ENCODE measurements at regions not wholly inside any gene's neighbourhood (a gene's known extent, or its start where the extent isn't known, plus 50 kb on each side); places are given as distances from the start of the nearest gene placed in this dataset.
A peak's percentile ranks its signal among the peaks of the same experiment; 100 is the strongest.

DNA sequence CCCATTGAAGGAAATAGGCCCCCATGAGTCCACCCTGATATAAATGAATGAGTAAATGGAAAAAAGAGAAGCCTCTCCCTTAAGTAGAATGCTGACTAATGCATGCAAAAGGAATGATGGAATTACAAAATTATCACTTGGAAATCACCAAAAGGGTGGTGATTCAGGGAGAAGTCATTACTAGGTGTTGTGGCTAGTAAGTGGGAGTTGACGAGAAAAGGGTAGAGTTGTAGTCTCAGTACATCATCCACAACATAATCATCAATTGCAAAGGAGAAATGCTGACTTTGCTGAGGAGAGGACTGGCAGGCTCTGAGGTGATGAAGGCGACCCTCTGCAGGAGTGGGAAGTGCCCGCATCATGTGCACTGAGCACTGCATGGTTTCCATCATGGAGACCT lies 201.5 kb upstream of the S1PR3 start:
- POLR2A ChIA-PET = no interaction called here
- Histone ChIP-seq H3K4me1 (ENCODE audit: control extremely low read depth in 1 of 4, control insufficient read depth in 4 of 4, insufficient read depth in 4 of 4, low read length in 3 of 4) (peaks cover 0 to 6% (median 4%) of the 10 kb centered on the region in 4 experiments), H3K27me3 (replicated peaks in 2 of 5; ENCODE audit: control insufficient read depth in 4 of 5, insufficient read depth in 5 of 5, low read length in 4 of 5) (peaks cover 0 to 73% (median 10%) of the 10 kb centered on the region in 5 experiments), H3K4me3 (ENCODE audit: control insufficient read depth in 1 of 7, extremely low read depth in 1 of 7, insufficient read depth in 4 of 7, low read depth in 2 of 7, low read length in 6 of 7) (no peak overlapping the region), H3K27ac (ENCODE audit: insufficient read depth in 1 of 2, low read depth in 1 of 2, low read length in 2 of 2, poor library complexity in 1 of 2, severe bottlenecking in 2 of 2) (no peak overlapping the region), H3K9me3 (ENCODE audit: control extremely low read depth in 1 of 5, control insufficient read depth in 4 of 5, insufficient read depth in 2 of 5, low read depth in 1 of 5, low read length in 4 of 5) (peaks cover 0 to 1% (median 0%) of the 10 kb centered on the region in 5 experiments), H3K36me3 (ENCODE audit: control insufficient read depth in 4 of 4, insufficient read depth in 4 of 4, low read length in 3 of 4) (no peaks in the 10 kb centered on the region)
- 93% methylated on average over 2 of the region's 3 CpGs for WGBS (ENCODE audit: insufficient coverage)
- CTCF ChIA-PET = no interaction called here
- DNase-seq = no peak

DNA sequence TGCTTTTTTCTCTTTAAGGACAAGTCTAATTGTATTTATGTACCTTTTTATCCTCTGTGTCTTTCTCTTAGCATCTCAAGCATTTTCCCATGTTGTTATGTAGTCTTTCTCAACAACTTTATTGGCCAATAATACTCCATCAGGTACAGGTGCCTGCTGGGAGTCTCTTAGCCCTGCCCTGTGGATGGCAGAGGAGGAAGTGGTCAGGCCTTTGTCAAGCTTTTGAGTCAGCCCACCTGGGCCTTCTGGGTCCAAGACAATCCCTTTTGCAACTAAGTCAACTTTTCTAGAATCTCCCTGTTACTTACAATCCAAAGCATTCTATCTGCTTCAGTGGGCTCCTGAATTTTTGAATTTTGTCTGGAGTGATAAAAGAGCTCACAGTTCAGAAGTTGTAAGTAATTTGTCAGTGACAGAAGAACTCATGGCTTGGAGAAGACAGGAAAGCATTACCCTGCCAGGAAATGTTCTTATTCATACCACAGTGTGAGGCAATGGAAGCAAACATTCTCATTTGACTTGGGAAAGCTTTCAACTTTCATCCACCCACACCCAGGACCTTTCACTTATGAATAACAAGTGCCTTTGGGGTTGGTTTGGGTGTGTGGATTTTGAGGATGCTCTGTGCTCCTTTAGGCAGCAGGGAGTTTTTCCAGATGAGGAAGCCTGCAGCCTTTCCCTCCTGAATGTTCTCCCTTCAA lies 200.0 kb upstream of the S1PR3 start:
- ChIA-PET POLR2A (no interaction called here), CTCF (no interaction called here)
- H3K27ac ChIP-seq (ENCODE audit: insufficient read depth in 1 of 2, low read depth in 1 of 2, low read length in 2 of 2, poor library complexity in 1 of 2, severe bottlenecking in 2 of 2) = no peak overlapping the region
- no peak for DNase-seq
- peaks cover 0 to 6% (median 4%) of the 10 kb centered on the region in 4 experiments for H3K4me1 ChIP-seq (ENCODE audit: control extremely low read depth in 1 of 4, control insufficient read depth in 4 of 4, insufficient read depth in 4 of 4, low read length in 3 of 4)
- no peak overlapping the region for H3K4me3 ChIP-seq (ENCODE audit: control insufficient read depth in 1 of 7, extremely low read depth in 1 of 7, insufficient read depth in 4 of 7, low read depth in 2 of 7, low read length in 6 of 7)
- H3K36me3 ChIP-seq (ENCODE audit: control insufficient read depth in 4 of 4, insufficient read depth in 4 of 4, low read length in 3 of 4) = no peaks in the 10 kb centered on the region
- H3K9me3 ChIP-seq (ENCODE audit: control extremely low read depth in 1 of 5, control insufficient read depth in 4 of 5, insufficient read depth in 2 of 5, low read depth in 1 of 5, low read length in 4 of 5) = peaks cover 0 to 2% (median 1%) of the 10 kb centered on the region in 5 experiments
- H3K27me3 ChIP-seq (replicated peaks in 2 of 5; ENCODE audit: control insufficient read depth in 4 of 5, insufficient read depth in 5 of 5, low read length in 4 of 5) = peaks cover 0 to 67% (median 9%) of the 10 kb centered on the region in 5 experiments

DNA sequence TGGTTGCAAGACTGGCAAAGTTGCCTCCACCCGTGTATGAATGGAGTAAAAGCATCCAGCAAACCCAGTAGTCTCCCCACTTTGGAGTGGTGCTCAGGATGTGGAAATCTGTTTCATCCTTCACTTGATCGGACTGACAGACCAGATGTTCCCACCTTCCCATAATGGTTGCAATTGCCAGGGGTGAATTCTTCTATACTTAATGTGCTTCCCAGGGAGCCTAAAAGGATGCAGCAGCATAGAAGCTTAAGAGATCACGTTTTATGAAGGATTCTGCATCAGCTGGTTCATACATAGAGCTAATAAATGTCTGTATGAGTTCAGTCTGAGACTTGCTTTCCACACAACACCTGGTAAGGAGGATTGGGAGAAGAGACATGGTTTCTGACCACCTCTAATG lies 198.8 kb upstream of the S1PR3 start:
- H3K36me3 ChIP-seq (ENCODE audit: control insufficient read depth in 4 of 4, insufficient read depth in 4 of 4, low read length in 3 of 4) = no peaks in the 10 kb centered on the region
- ChIA-PET CTCF (no interaction called here), POLR2A (no interaction called here)
- WGBS (ENCODE audit: insufficient coverage) = 91% methylated on average over 3 of the region's 3 CpGs
- no peak overlapping the region for H3K4me3 ChIP-seq (ENCODE audit: control insufficient read depth in 1 of 7, extremely low read depth in 1 of 7, insufficient read depth in 4 of 7, low read depth in 2 of 7, low read length in 6 of 7)
- peaks cover 0 to 13% (median 4%) of the 10 kb centered on the region in 5 experiments for H3K9me3 ChIP-seq (ENCODE audit: control extremely low read depth in 1 of 5, control insufficient read depth in 4 of 5, insufficient read depth in 2 of 5, low read depth in 1 of 5, low read length in 4 of 5)
- peaks cover 0 to 6% (median 4%) of the 10 kb centered on the region in 4 experiments for H3K4me1 ChIP-seq (ENCODE audit: control extremely low read depth in 1 of 4, control insufficient read depth in 4 of 4, insufficient read depth in 4 of 4, low read length in 3 of 4)
- DNase-seq = no peak
- H3K27me3 ChIP-seq (replicated peaks in 2 of 5; ENCODE audit: control insufficient read depth in 4 of 5, insufficient read depth in 5 of 5, low read length in 4 of 5) = peaks cover 0 to 58% (median 9%) of the 10 kb centered on the region in 5 experiments
- no peak overlapping the region for H3K27ac ChIP-seq (ENCODE audit: insufficient read depth in 1 of 2, low read depth in 1 of 2, low read length in 2 of 2, poor library complexity in 1 of 2, severe bottlenecking in 2 of 2)

DNA sequence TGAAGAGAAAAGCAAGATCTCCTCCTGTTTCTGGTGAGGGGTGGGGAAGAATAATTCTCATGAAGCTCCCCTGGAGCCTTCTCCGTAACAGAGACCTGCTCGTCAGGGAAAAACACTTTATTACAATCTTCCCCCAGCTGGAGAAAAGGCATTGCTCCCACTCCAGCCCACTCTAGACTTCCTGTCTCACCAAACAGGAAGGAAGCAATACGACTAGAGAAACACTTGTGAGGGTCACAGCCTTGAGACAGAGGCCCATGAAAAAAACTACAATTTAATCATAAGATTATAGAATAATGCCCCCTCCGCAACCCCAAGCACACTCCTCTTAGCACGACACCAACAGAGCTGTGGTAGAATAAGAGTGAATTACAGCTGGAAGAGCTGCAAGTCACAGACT lies 197.2 kb upstream of the S1PR3 start:
- POLR2A ChIA-PET = no interaction called here
- Histone ChIP-seq H3K27ac (ENCODE audit: insufficient read depth in 1 of 2, low read depth in 1 of 2, low read length in 2 of 2, poor library complexity in 1 of 2, severe bottlenecking in 2 of 2) (no peak overlapping the region), H3K27me3 (replicated peaks in 2 of 5; ENCODE audit: control insufficient read depth in 4 of 5, insufficient read depth in 5 of 5, low read length in 4 of 5) (peaks cover 0 to 45% (median 9%) of the 10 kb centered on the region in 5 experiments), H3K9me3 (ENCODE audit: control extremely low read depth in 1 of 5, control insufficient read depth in 4 of 5, insufficient read depth in 2 of 5, low read depth in 1 of 5, low read length in 4 of 5) (peaks cover 0 to 13% (median 4%) of the 10 kb centered on the region in 5 experiments), H3K4me3 (ENCODE audit: control insufficient read depth in 1 of 7, extremely low read depth in 1 of 7, insufficient read depth in 4 of 7, low read depth in 2 of 7, low read length in 6 of 7) (peak overlapping the region in 1 of 7 experiments; percentile 15), H3K36me3 (ENCODE audit: control insufficient read depth in 4 of 4, insufficient read depth in 4 of 4, low read length in 3 of 4) (no peaks in the 10 kb centered on the region), H3K4me1 (ENCODE audit: control extremely low read depth in 1 of 4, control insufficient read depth in 4 of 4, insufficient read depth in 4 of 4, low read length in 3 of 4) (peaks cover 0 to 6% (median 4%) of the 10 kb centered on the region in 4 experiments)
- no peak for DNase-seq
- CTCF ChIA-PET = no interaction called here
- WGBS (ENCODE audit: insufficient coverage) = 0% methylated on average over 1 of the region's 5 CpGs

DNA sequence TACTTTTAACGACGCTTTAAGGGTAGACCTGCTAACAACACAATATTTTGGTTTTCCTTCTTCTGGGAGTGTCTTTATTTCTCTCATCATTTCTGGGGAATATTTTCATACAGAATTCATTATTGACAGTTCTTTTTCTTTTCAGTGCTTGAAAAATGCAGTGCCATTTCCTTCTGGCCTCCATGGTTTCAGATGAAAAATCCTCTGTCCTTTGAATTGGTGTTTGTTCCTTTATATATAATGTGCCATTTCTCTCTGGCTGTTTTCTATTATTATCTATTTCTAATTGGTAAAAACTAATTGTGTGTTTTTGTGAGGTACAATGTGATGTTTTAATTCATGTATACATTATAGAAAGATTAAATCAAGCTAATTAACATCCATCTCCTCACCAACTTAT lies 194.3 kb upstream of the S1PR3 start:
- CTCF ChIA-PET = no interaction called here
- Histone ChIP-seq H3K36me3 (ENCODE audit: control insufficient read depth in 4 of 4, insufficient read depth in 4 of 4, low read length in 3 of 4) (no peaks in the 10 kb centered on the region), H3K27me3 (replicated peaks in 2 of 5; ENCODE audit: control insufficient read depth in 4 of 5, insufficient read depth in 5 of 5, low read length in 4 of 5) (peaks cover 2 to 54% (median 14%) of the 10 kb centered on the region in 5 experiments), H3K4me1 (ENCODE audit: control extremely low read depth in 1 of 4, control insufficient read depth in 4 of 4, insufficient read depth in 4 of 4, low read length in 3 of 4) (peaks cover 0 to 6% (median 4%) of the 10 kb centered on the region in 4 experiments), H3K9me3 (ENCODE audit: control extremely low read depth in 1 of 5, control insufficient read depth in 4 of 5, insufficient read depth in 2 of 5, low read depth in 1 of 5, low read length in 4 of 5) (peaks cover 1 to 13% (median 4%) of the 10 kb centered on the region in 5 experiments), H3K27ac (ENCODE audit: insufficient read depth in 1 of 2, low read depth in 1 of 2, low read length in 2 of 2, poor library complexity in 1 of 2, severe bottlenecking in 2 of 2) (no peak overlapping the region), H3K4me3 (ENCODE audit: control insufficient read depth in 1 of 7, extremely low read depth in 1 of 7, insufficient read depth in 4 of 7, low read depth in 2 of 7, low read length in 6 of 7) (no peak overlapping the region)
- POLR2A ChIA-PET = interaction anchor here (0.7 kb wide), 1 partner anchor 9 kb away, joined by 3 read pairs; no protein-coding TSS in a partner anchor
- no peak for DNase-seq
- 100% methylated on average over 2 of the region's 2 CpGs for WGBS (ENCODE audit: insufficient coverage)

DNA sequence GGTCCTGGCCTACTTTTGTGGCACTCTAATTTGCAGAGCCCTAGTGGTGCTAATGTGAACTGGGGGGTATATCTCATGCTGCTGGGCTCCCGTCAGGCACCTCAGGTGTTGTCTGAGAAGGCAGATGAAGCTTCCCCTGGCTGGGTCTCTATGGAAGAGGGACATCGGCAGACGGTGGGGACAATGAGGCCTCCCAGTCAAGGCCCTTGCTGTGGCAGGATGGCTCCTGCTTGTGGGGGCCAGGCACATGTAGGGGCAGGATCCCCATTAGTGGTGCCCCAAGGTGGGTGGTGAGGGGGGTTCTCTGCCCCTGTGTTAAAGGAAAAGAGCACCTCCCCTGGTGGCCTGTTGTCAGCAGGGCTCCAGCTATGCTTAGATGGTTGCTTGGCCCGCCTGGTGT lies 192.8 kb upstream of the S1PR3 start:
- Histone ChIP-seq H3K4me1 (ENCODE audit: control extremely low read depth in 1 of 4, control insufficient read depth in 4 of 4, insufficient read depth in 4 of 4, low read length in 3 of 4) (peaks cover 0 to 6% (median 4%) of the 10 kb centered on the region in 4 experiments), H3K4me3 (ENCODE audit: control insufficient read depth in 1 of 7, extremely low read depth in 1 of 7, insufficient read depth in 4 of 7, low read depth in 2 of 7, low read length in 6 of 7) (no peak overlapping the region), H3K9me3 (ENCODE audit: control extremely low read depth in 1 of 5, control insufficient read depth in 4 of 5, insufficient read depth in 2 of 5, low read depth in 1 of 5, low read length in 4 of 5) (peaks cover 0 to 13% (median 6%) of the 10 kb centered on the region in 5 experiments), H3K27ac (ENCODE audit: insufficient read depth in 1 of 2, low read depth in 1 of 2, low read length in 2 of 2, poor library complexity in 1 of 2, severe bottlenecking in 2 of 2) (no peak overlapping the region), H3K36me3 (ENCODE audit: control insufficient read depth in 4 of 4, insufficient read depth in 4 of 4, low read length in 3 of 4) (no peaks in the 10 kb centered on the region), H3K27me3 (replicated peaks in 2 of 5; ENCODE audit: control insufficient read depth in 4 of 5, insufficient read depth in 5 of 5, low read length in 4 of 5) (peaks cover 7 to 58% (median 17%) of the 10 kb centered on the region in 5 experiments)
- ChIA-PET CTCF (no interaction called here), POLR2A (no interaction called here)
- DNase-seq = no peak
- 100% methylated on average over 3 of the region's 4 CpGs for WGBS (ENCODE audit: insufficient coverage)

DNA sequence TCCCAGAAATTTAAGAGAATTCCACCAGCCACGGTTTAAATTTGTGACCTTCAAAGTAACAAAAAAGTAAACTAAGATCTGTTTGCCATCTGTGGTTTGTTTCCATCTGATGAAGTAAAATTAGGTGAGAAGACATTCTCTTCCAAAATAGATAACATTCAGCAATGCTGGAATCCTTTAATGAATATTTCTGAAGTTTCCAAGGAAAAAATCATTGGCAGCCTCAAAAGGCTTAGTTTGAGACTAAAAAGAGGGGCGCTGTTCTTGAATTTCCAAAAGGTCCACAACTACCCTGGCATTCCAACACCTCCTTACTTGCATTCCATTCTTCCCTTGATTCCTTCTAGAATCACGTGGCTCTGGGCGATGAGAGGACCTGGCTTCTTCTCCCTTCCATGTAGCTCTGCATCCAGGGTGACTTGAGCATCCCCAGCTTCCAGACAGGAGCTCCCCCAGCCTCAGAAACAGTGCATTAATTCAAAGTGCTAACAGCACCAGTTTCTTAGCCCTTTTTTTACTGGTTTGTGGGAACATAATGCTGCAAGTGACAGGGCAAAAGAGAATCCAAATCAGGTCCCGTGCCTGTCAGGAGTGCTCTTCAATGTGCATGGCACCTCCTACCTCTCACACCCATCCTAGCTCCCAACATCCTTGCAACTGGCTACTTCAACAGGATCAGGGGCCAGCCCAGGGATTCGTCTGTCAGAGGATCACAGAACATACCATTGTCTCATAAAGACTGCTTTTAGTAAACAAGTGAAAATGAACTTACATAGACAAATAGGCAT lies 191.5 kb upstream of the S1PR3 start:
- Histone ChIP-seq H3K27me3 (replicated peaks in 2 of 5; ENCODE audit: control insufficient read depth in 4 of 5, insufficient read depth in 5 of 5, low read length in 4 of 5) (peaks cover 7 to 56% (median 14%) of the 10 kb centered on the region in 5 experiments), H3K4me1 (ENCODE audit: control extremely low read depth in 1 of 4, control insufficient read depth in 4 of 4, insufficient read depth in 4 of 4, low read length in 3 of 4) (no peaks in the 10 kb centered on the region), H3K36me3 (ENCODE audit: control insufficient read depth in 4 of 4, insufficient read depth in 4 of 4, low read length in 3 of 4) (no peaks in the 10 kb centered on the region), H3K4me3 (ENCODE audit: control insufficient read depth in 1 of 7, extremely low read depth in 1 of 7, insufficient read depth in 4 of 7, low read depth in 2 of 7, low read length in 6 of 7) (no peak overlapping the region), H3K27ac (ENCODE audit: insufficient read depth in 1 of 2, low read depth in 1 of 2, low read length in 2 of 2, poor library complexity in 1 of 2, severe bottlenecking in 2 of 2) (no peak overlapping the region), H3K9me3 (ENCODE audit: control extremely low read depth in 1 of 5, control insufficient read depth in 4 of 5, insufficient read depth in 2 of 5, low read depth in 1 of 5, low read length in 4 of 5) (peaks cover 0 to 13% (median 6%) of the 10 kb centered on the region in 5 experiments)
- POLR2A ChIA-PET = no interaction called here
- CTCF ChIA-PET = no interaction called here
- 81% methylated on average over 4 of the region's 6 CpGs for WGBS (ENCODE audit: insufficient coverage)
- no peak for DNase-seq
